SU-DHL-6 (cell line): ENCODE measurements at regions not wholly inside any gene's neighbourhood (a gene's known extent, or its start where the extent isn't known, plus 50 kb on each side); places are given as distances from the start of the nearest gene placed in this dataset.
"Not testable (repeated sequence)": the region's sequence is repeated elsewhere in the genome, so short reads cannot be mapped to it uniquely, and the experiment has no call there.

ENCODE experiments used
- H2AFZ ChIP-seq: fragments of 200-600 bp; sonication (generic); 2 replicates; pipeline ENCODE4 v1.6.1; 2014; ENCODE audit warnings: low read depth, mild to moderate bottlenecking, moderate library complexity, mixed read lengths, antibody characterized with exemption, low read length; ENCODE audit not compliant: severe bottlenecking
- H3F3A ChIP-seq: fragments of 200-600 bp; shearing (Covaris generic); 2 replicates; pipeline ENCODE4 v1.6.0; 2016; ENCODE audit warnings: antibody characterized with exemption, mild to moderate bottlenecking; ENCODE audit not compliant: insufficient read depth
- H3K27ac ChIP-seq: fragments of 200-600 bp; sonication (generic); 2 replicates; pipeline ENCODE4 v1.5.1; 2016; ENCODE audit warnings: low read depth, mild to moderate bottlenecking, low read length, moderate library complexity, mixed read lengths
- H3K27me3 ChIP-seq: fragments of 200-600 bp; sonication (generic), shearing (Covaris generic); 2 replicates; pipeline ENCODE4 v1.6.0; 2014; ENCODE audit warnings: mild to moderate bottlenecking, low read length
- H3K36me3 ChIP-seq: fragments of 200-600 bp; sonication (generic); 2 replicates; pipeline ENCODE4 v1.6.1; 2014; ENCODE audit warnings: mild to moderate bottlenecking, low read length, mixed read lengths
- H3K4me2 ChIP-seq: fragments of 300-600, 200-600 bp; shearing (Covaris generic), sonication (generic); 2 replicates; pipeline ENCODE4 v1.6.0; 2014; ENCODE audit warnings: low read length, low read depth, mild to moderate bottlenecking; ENCODE audit not compliant: poor library complexity, severe bottlenecking
- H3K4me3 ChIP-seq: fragments of 200-600 bp; sonication (generic); 2 replicates; pipeline ENCODE4 v1.5.1; 2014; ENCODE audit warnings: antibody characterized with exemption, low read length, mild to moderate bottlenecking, mixed read lengths; ENCODE audit not compliant: insufficient read depth, poor library complexity, severe bottlenecking
- H3K79me2 ChIP-seq: fragments of 200-600 bp; sonication (generic); 2 replicates; pipeline ENCODE4 v1.6.1; 2014; ENCODE audit warnings: mild to moderate bottlenecking, low read length, moderate library complexity; ENCODE audit not compliant: insufficient read depth
- H3K9ac ChIP-seq: fragments of 200-600 bp; sonication (generic); 2 replicates; pipeline ENCODE4 v1.7.0; 2014; ENCODE audit warnings: mild to moderate bottlenecking, low read length
- H3K9me2 ChIP-seq: fragments of 200-600 bp; sonication (generic); replicated peaks from 2 replicates; pipeline ENCODE4 v1.6.1; 2014; ENCODE audit warnings: low read length; ENCODE audit not compliant: insufficient read depth
- H3K9me3 ChIP-seq: fragments of 200-600 bp; sonication (generic); 2 replicates; pipeline ENCODE4 v1.6.1; 2014; ENCODE audit warnings: low read length, mixed read lengths; ENCODE audit not compliant: insufficient read depth
- H4K20me1 ChIP-seq: fragments of 200-600 bp; sonication (generic); 2 replicates; pipeline ENCODE4 v1.6.1; 2014; ENCODE audit warnings: low read depth, mild to moderate bottlenecking, antibody characterized with exemption, low read length, moderate library complexity, mixed read lengths
- CTCF ChIP-seq: fragments of 200-600 bp; sonication (generic); IDR thresholded peaks from one replicate; pipeline ENCODE4 v1.5.1; 2017; ENCODE audit warnings: antibody characterized with exemption, mild to moderate bottlenecking, low read length, moderate library complexity; ENCODE audit not compliant: insufficient read depth, poor library complexity, severe bottlenecking
- EZH2phosphoT487 ChIP-seq: fragments of 200-600 bp; sonication (generic), shearing (Covaris generic); conservative IDR thresholded peaks from 2 replicates; pipeline ENCODE4 v1.6.1; 2018; ENCODE audit warnings: mild to moderate bottlenecking, antibody characterized with exemption, low read length, moderate library complexity, mixed read lengths

- Histone ChIP-seq H3K79me2 (no peaks in the 10 kb centered on the region), H3K27me3 (no peaks in the 10 kb centered on the region), H3F3A (no peaks in the 10 kb centered on the region), H3K27ac (no peak overlapping the region), H3K9me2 (no peaks in the 10 kb centered on the region), H3K9ac (no peak overlapping the region), H3K36me3 (no peaks in the 10 kb centered on the region), H3K4me3 (no peak overlapping the region), H4K20me1 (no peaks in the 10 kb centered on the region), H3K4me2 (no peak overlapping the region), H2AFZ (no peak overlapping the region), H3K9me3 (no peaks in the 10 kb centered on the region)
- no peak for TF ChIP-seq EZH2phosphoT487
- TF ChIP-seq CTCF = no peak
These were observed 453.4 kb upstream of the ZNF507 start for GRCh38 chr19:31892060-31892459.

GRCh38 chr19:31893491-31893890 lies 451.9 kb upstream of the ZNF507 start:
- H4K20me1 ChIP-seq, H2AFZ ChIP-seq, H3F3A ChIP-seq: not testable (repeated sequence)

GRCh38 chr19:31894451-31894850 lies 451.0 kb upstream of the ZNF507 start:
- no peaks in the 10 kb centered on the region for H3K27me3 ChIP-seq
- no peak overlapping the region for H2AFZ ChIP-seq
- H3K4me3 ChIP-seq = no peak overlapping the region
- H3K9me2 ChIP-seq = no peaks in the 10 kb centered on the region
- no peaks in the 10 kb centered on the region for H3K9me3 ChIP-seq
- no peak for TF ChIP-seq EZH2phosphoT487
- TF ChIP-seq CTCF = no peak
- H3K4me2 ChIP-seq = no peak overlapping the region
- H3K27ac ChIP-seq = no peak overlapping the region
- no peaks in the 10 kb centered on the region for H3F3A ChIP-seq
- H3K9ac ChIP-seq = no peak overlapping the region
- no peaks in the 10 kb centered on the region for H3K79me2 ChIP-seq
- H3K36me3 ChIP-seq = no peaks in the 10 kb centered on the region
- H4K20me1 ChIP-seq = no peaks in the 10 kb centered on the region

More at GRCh38 chr19:31893491-31893890, 451.9 kb upstream of the ZNF507 start:
- H3K4me3 ChIP-seq, H3K9me3 ChIP-seq, H3K36me3 ChIP-seq, H3K9me2 ChIP-seq, H3K27me3 ChIP-seq, H3K79me2 ChIP-seq, H3K4me2 ChIP-seq, H3K9ac ChIP-seq, H3K27ac ChIP-seq: not testable (repeated sequence)

- Histone ChIP-seq H3K4me2 (no peak overlapping the region), H4K20me1 (no peaks in the 10 kb centered on the region), H3K79me2 (no peaks in the 10 kb centered on the region), H3K27me3 (no peaks in the 10 kb centered on the region), H3K9me2 (no peaks in the 10 kb centered on the region), H3K27ac (no peak overlapping the region), H3K9me3 (no peaks in the 10 kb centered on the region), H3F3A (no peaks in the 10 kb centered on the region), H2AFZ (no peak overlapping the region), H3K36me3 (no peaks in the 10 kb centered on the region), H3K9ac (no peak overlapping the region), H3K4me3 (no peak overlapping the region)
- TF ChIP-seq EZH2phosphoT487 = no peak
These were observed 448.1 kb upstream of the ZNF507 start for GRCh38 chr19:31897292-31897691.
